EH (cell line): ENCODE measurements at regions not wholly inside any gene's neighbourhood (a gene's known extent, or its start where the extent isn't known, plus 50 kb on each side); places are given as distances from the start of the nearest gene placed in this dataset.
"Not testable (repeated sequence)": the region's sequence is repeated elsewhere in the genome, so short reads cannot be mapped to it uniquely, and the experiment has no call there.

Experiments used
- DNase-seq: peaks from one replicate; pipeline ENCODE4 v3.0.0-alpha.2; 2015; ENCODE audit warnings: low read depth

DNA sequence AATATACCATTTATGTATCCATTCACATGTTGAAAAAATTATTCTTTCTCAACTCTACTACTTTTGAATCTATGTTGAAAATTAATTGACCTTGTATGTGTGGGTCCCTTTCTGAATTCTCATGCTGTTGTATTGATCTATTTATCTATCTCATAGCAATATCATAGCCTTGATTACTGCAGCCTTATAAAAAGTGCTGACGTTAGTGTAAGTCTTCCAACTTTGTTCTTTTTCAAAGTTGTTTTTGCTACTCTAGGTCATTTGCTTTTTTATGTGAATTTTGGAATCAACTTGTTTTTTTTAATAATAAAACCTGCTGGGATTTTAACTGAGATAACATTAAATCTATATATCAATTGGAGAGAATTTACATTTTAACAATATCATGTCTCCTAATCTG lies 52.2 kb upstream of the PAX3 start:
- DNase-seq: no peak

DNA sequence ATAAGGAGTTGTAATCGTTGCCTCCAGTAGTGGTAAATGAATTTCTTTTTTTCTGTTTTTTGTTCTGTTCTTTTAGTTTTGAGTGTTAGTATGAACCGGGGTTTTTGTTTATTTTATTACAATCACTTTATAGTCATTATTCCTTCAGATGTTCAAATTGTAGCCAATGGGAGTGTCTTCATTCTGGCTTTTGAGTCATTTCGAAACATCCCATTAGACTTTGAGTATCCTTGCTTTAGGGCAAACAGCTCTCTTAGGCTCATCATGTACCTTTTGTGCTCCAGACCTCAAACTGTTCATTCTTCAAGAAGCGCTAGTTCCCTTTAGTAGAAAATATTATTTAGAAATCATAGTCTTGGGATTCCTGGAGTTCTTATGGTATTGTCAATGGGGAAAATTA lies 54.2 kb upstream of the PAX3 start:
- no peak for DNase-seq

DNA sequence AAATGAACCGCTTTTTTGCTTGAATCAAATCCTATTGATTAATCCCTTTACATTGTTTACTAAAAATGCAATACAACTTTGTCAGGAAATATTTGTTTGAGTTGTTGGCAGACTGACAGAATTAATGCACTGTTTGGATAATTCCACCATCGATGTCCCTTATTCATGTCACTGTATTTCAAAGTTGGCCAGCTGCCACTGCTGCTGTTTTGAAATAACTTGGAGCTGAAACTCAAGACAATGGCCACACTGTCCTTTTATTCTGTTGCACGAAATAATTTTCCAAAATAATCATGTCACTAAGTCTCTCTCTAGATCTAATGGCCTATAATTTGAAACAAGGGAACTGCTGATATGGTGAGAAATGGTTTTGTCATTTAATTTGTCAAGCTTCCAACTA lies 55.2 kb upstream of the PAX3 start:
- DNase-seq: no peak

DNA sequence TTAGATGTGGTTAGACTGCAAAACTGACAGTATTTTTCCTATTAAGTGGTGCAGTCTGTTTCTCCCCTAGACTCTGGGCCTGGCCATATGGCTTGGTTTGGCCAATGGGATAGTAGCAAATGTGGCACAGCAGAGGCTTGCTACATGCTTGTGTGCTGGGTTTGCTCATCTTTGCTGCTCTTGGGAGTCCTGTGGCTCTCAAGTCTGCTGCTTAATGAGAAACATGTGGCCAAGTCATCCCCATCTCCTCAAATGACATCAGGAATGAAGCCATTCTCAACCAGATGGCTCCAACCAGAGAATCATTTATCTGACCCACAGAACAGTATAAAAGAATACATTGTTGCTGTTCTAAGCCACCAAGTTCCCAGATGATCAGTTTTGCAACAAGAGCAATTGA lies 57.1 kb upstream of the PAX3 start:
- DNase-seq: peak; percentile 59

DNA sequence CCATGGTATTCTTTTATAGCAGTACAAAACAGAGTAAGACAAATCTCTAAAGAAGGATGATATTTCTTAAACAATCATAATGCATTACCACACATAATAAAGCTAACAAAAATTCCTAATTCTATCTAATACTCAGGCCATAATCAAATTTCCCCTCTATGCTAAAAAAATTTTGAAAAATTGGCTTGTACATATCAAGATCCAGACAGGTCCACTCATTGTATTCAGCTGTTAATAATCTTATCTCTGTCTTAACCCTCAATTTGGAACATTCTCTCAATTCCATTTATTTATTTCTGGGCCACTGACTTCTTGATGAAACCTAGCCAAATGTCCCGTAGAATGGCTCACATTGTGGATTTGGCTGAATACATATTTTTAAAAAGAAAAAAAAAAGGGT lies 59.1 kb upstream of the PAX3 start:
- DNase-seq: no peak

DNA sequence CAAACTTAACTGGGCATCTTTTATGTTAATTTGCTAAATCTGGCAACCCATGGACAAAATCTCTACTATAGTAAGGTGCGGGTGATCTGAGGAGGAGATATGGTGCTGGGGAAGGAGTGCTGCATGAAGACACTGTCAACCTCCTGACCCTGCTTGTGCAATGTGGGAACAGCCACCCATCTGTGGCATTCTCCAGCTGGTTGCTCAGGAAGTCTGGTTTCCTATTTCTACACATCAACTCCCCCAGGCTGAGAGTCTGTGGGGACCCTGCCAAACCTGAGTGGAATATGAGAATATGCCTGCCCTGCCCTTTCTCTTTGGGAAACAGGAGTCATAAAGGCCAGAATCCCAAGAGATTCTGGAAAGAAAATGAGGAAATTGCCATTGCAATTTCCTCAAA lies 60.1 kb upstream of the PAX3 start:
- peak; percentile 6 for DNase-seq

DNA sequence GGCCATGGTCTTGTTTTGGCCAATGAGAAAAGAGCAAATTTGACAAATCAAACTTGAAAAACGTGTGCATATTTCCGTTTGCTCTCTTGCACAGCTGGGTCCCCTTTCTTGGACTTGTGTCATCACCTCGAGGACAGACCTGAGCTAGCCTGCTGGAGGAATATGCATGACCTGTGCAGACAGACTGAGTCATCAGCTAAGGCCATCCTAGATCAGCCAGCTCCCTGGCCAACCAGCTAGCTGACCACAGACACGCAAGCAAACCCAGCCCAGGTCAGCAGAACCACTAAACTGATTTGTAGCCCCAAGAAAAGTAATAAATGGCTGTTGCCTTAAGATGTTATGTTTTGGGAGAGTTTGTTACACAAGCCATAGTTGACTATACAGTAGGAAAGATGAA lies 61.3 kb upstream of the PAX3 start:
- DNase-seq: no peak

DNA sequence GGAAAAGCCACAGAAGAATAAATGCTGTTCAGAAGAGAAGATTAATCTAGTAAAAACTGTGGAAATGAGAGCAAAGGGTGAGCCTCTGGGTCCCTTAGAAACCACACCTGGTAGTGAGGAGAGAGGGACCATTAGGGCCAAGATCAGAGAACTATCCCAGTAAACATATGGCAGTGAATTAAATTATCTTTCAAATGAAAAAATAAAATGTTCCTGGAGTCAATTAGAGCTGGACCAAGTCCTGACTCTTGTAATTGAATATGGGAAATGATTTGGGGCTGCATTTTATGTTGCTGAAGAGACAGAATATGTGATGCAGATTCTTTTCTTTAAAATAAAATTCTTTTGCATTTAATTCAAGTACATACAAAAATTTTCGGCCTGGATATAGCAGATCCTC lies 62.2 kb upstream of the PAX3 start:
- no peak for DNase-seq

DNA sequence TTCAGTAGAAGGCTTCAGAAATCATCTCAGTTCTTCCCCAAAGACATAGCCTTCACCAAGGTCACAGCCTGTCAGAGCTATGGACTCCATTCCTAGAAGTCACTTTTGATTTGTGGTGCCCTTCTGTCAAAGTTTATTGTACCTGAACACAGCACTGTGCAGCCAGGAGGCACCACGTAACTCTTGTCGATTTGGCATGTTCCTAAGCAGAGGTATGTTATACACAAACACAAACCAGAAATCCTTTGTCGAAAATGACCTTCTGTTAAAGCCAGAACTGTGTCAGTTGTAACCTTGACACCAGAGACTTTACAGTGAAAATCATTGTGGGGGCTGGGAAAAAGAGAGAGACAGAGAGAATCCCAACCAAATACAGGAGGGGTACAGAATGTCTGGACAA lies 62.6 kb upstream of the SGPP2 start:
- DNase-seq: no peak

DNA sequence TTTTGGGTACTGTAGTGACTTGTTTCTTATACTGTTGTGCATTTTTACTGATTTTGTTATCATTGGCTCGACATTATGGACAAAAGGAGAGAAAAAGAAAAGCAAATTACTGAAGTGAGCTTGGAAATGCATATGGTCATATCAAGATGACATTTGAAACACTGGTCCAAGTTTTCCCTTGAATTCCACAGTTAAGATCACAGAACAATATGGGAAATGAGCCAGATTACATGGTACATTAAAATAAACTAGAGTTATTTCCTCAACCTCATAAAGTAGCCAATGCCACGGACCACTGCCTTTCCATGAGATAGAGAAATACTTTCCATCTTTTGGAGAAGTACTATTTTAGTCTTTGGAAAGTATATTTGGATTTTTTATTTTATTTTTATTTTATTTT lies 62.0 kb upstream of the SGPP2 start:
- no peak for DNase-seq

DNA sequence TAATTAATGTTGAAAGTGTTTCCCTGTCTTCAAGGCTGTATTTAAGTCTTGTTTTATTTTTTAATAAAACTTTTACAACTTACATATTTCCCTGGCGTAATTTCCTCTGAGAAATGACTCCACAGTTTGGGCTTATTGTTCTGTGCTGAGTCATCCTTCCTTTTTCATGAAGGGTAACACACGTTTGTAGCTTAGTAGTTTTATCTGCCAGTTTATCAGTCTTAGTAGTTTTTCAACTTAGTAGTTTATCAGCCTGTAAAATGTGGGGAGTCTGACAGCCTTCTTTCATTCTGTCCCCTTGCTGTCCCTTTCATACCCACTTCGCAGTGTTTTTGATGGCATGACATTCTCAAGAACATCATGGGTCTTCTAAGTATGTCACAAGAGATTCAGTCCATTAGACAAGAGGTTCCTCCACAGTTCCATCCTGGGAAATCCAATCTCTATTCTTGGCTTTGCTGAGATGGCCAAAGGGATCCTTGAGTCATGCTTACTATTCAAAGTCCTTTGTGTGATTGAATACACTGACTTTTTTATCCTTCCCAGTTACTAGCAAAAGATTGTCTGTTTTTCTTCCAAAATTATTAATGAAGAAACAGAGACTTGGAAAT lies 60.0 kb upstream of the SGPP2 start:
- peak; percentile 23 for DNase-seq

DNA sequence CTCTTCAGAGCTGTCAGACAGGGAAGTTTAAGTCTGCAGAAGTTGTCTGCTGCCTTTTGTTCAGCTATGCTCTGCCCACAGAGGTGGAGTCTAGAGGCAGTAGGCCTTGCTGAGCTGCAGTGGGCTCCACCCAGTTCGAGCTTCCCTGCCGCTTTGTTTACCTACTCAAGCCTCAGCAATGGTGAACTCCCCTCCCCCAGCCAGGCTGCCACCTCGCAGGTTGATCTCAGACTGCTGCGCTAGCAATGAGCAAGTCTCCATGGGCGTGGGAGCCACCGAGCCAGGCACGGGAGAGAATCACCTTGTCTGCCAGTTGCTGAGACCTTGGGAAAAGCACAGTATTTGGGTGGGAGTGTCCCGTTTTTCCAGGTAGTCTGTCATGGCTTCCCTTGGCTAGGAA lies 56.1 kb upstream of the SGPP2 start:
- not testable (repeated sequence) for DNase-seq

DNA sequence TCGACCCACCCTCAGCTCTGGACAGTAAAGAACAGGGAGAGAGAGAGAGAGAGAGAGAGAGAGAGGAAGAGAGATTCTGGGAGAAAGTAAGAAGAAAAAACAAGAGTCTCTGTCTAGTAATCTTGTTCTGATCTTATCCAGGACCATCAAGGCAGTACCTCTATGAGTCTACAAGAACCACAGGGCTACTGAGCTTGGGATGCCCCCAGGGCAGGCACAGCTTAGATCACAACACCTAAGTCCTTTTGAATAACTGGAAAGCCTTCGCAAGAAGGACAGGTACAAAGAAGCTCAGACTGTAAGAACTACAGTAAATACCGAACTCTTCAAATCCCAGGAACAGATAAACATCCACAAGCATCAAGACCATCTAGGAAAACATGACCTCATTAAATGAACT lies 51.4 kb upstream of the SGPP2 start:
- no peak for DNase-seq
